NCI-H128 (cell line): ENCODE measurements at regions not wholly inside any gene's neighbourhood (a gene's known extent, or its start where the extent isn't known, plus 50 kb on each side); places are given as distances from the start of the nearest gene placed in this dataset.
A peak's percentile ranks its signal among the peaks of the same experiment; 100 is the strongest.
"Not testable (repeated sequence)": the region's sequence is repeated elsewhere in the genome, so short reads cannot be mapped to it uniquely, and the experiment has no call there.

Experiments used
- DNase-seq: peaks from one replicate; lab custom pipeline; 2025; ENCODE audit not compliant: unreplicated experiment; lab: John Stamatoyannopoulos, UW

GRCh38 chr2:138066139-138066806, 102.0 kb downstream of the HNMT start:
- no peak for DNase-seq

- DNase-seq: no peak
Observed at GRCh38 chr2:138066841-138067240, 102.6 kb downstream of the HNMT start.

DNA sequence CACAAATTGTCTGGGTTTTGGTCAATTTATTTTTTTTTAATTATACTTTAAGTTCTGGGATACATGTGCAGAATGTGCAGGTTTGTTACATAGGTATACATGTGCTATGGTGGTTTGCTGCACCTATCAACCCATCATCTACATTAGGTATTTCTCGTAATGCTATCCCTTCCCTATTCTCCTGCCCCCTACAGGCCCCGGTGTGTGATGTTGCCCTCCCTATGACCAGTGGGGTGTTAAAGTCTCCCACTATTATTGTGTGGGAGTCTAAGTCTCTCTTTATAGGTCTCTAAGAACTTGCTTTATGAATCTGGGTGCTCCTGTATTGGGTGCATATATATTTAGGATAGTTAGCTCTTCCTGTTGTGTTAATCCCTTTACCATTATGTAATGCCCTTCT, 104.4 kb downstream of the HNMT start:
- not testable (repeated sequence) for DNase-seq

GRCh38 chr2:138071042-138071719, 106.9 kb downstream of the HNMT start:
- DNase-seq: not testable (repeated sequence)

DNA sequence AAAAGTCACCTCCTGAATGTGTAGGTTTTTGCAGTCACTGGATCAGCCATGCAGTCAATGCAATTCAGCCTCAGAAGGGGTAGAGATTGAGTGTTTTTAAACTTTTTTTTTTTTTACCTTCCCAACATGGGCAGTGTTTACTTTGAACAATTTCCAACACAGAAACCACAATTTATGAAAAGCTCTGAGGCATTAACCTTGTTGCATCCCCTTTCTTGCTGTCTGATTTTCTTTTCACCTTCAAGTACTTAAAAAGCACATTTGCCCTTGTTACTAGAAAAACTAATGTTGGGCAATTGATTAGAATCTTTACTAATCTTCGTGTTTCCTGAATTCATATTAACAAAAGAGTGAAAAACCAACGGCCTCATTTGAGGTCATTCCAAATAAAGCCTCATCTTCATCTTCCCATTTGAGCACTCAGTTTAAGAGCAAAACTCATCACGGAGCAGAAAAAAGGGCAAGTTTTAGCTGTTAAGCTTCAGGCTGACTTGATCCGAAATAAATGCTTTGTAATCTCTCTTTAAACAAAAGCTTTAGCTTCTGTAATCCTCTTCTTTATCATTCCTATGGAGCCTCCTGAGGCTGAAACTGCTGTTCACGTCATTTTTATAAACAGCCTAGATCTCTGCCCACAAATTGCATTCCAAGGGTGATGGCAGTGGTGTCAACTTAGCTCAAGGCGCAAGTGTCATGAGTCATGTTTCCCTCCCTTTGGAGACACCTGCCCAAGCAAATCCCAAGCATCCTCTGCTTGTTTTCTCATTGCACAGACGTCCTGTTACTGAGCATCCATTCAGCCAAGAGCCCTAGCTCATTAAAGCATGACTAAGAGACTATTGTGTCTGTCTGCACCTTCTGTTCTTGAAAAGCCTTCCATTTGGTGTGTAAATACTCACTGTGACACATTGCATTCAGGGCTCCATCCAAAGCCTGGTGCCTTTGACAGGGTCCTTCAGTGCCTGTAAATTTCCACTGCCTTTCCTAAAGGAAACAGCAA, 107.7 kb downstream of the HNMT start:
- peak; percentile 70 for DNase-seq

DNA sequence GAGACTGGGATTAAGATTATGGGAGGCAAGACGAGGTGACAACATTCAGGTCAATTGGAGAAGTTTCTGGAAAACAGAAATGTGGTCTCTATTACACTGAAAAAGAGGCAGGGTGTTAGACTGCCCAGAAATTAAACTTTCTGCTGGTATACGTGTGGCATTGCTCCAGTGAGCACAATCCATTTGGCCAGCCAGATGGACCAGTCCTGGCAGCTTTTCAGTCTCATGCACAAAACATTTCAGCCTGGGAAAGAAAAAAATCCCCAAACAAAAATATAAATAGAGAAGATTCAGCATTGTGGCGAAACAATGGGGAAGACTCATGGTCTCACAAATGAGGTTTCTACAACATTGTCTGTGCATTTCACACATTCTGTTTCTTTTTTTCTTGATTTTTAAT, 113.9 kb downstream of the HNMT start:
- DNase-seq: no peak

DNA sequence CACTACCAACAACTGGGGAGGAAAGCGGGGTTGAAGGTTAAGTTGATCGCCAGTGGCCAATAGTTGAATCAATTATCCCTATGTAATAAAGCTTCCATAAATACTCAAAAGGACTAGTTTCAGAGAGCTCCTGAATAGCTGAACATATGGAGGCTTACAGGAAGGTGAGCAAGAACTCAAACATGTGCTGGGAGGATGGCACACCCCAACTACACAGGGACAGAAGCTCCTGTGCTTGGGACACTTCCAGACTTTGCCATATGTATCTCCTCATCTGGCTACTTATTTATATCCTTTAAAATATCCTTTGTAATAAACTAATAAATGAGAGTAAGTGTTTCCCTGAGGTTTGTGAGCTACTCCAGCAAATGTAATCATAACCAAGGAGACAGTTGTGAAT, 115.7 kb downstream of the HNMT start:
- DNase-seq: no peak

GRCh38 chr2:138081225-138082073, 117.2 kb downstream of the HNMT start:
- DNase-seq: no peak

GRCh38 chr2:138084206-138084605, 119.9 kb downstream of the HNMT start:
- no peak for DNase-seq

DNA sequence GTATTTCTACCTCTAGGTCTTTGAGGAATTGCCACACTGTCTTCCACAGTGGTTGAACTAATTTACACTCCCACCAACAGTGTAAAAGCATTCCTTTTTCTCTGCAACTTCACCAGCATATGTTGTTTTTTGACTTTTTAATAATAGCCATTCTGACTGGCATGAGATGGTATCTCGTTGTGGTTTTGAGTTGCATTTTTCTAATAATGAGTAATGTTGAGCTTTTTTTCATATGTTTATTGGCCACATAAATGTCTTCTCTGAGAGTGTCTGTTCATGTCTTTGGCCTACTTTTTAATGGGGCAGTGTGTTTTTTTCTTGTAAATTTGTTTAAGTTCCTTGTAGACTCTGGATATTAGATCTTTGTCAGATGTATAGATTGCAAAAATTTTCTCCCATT, 121.2 kb downstream of the HNMT start:
- not testable (repeated sequence) for DNase-seq

- DNase-seq: no peak
Observed at GRCh38 chr2:138086576-138086975, 122.3 kb downstream of the HNMT start.

DNA sequence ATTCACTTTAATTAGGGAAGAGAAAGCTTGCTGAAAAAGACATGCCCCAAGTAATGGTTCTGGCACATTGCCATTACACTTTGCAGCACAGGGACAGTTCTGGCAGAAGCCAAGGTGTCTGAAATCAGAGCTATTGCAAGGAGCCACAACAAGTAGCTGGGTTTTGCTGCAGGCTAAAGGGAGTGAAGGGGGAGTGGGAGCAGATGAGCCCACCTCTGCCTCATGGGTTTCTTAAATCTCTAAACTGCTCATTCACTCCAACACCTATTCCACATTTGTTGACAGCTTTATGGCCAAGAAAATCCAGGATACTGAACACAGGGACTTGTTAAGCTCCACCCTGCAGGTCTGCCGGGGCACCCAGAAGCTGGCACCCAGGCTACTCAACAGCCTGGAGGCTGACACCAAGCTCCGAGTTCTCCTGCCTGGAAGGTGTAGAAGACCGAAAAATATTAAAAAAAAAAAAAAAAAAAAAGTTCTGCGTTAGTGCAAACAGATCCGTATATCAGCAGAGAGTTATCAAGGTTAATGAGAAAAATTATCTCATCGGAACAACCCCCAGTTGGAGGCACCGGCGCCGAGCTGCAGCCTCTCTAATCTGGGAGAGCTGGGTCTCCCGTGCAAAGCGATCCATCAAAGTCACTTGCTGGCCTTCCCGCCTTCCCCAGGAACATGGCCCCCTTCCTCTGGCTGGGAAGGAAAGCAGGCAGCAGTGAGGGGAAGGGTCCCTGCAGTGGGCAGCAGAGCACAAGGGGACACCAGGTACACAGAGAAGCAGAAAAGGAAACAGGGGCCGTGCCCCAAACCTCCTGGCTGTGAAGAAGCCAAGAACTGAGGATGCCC, 123.7 kb downstream of the HNMT start:
- DNase-seq: peak; percentile 5

DNA sequence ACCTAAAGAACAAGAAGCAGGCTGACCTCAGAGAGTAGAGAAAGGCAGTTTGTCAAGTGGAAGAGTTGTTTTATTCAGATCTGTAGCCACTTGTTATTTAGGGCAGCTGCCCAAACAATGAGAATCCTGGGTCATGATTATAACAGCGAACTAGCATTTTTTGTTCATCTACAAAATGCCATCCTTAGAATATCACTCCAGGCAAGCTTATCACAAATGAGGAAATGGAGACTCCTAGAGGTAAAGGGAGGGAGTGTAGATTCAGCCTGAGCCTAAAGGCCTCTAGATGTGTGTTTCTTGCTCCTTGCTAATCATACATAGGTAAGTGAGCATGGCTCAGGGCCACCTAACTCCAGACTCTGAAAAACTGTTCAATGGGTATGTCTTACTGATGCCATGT, 126.1 kb downstream of the HNMT start:
- DNase-seq: no peak

DNA sequence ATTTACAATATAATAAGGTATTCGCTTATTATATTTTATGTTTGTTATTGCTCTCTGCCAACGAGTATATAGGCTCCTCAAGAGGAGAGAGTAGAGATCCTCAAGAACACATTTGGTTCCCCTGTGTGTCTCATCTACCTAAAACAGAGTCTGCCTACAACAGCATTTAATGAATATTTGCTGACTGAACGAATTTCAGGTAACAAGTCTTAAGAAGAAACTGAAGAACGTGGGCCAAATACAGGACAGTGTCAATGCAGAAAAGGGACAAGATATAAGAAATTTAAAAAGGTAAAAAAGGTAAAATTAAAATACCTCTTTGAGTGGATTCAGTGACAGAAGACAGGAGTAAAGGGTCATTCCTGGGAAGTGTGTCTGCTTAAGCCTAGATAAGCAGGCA, 129.2 kb downstream of the HNMT start:
- DNase-seq: no peak

DNA sequence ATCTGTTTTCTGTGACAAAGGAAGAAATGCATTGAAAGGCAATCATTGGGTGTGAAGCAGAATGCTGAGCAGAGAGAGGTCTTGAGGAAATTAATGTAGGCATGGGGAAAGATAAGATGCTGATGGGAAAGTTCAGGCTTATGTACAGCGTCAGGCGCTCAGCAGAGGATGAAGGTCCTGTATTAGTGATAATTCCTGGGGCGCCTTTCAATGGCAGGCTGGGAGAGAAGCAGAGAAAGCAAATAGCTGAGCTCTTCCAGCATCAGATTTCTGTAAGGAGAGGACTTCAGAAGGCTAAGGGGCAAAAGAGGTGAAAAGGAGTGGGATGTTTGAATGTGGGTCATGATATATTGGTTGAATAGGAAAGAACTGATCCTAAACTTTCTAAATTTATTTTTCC, 129.8 kb downstream of the HNMT start:
- DNase-seq: no peak

- no peak for DNase-seq
Observed at GRCh38 chr2:138095336-138095735, 131.1 kb downstream of the HNMT start.

DNA sequence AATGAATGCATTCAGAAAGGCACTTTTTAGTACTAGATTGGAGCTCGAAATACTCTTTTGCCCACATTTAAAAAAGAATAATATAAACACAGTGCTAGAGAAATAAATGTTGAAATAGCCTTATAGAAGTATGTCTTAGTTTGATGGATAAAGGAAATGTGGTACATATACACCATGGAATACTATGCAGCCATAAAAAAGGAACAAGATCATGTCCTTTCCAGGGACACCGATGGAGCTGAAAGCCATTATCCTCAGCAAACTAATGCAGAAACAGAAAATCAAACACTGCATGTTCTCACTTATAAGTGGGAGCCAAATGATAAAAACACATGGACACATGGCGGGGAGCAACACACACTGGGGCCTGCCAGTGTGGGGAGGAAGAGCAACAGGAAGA, 135.0 kb downstream of the HNMT start:
- DNase-seq: not testable (repeated sequence)

DNA sequence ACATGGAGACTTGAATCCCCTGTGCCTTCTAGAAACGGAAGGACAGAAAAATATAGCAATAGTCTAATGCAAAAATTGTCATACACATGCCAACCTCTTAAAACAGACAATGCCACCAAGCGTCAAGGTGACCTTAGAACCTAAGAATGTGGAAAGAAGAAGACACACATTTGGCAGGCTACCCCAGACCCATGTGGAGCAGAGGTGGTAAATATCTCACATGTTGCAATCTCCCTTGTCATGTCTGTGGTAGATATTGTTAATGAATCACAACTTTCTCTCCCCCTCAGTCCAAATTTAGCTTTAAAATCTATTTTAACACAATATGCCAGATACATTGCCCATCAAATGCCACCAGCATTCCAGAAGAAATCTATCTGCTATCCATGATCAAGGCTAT, 137.4 kb downstream of the HNMT start:
- DNase-seq: no peak

DNA sequence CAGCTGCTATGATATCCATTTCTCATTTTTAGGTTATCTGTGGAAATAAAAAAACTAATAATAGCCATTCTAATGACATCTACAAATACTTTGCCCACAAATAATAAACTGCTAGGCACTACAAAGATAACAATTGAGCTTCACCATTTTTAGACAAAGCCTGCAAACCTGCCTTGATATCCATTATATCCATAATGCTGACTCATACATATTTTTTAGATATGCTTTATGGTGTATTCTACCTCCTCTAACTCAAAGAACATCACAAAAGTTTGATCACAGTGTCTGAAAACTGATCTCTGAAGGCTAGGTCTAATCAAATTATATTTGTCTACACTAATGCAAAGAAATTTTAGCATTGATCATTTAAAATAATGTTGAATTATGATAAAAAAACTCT, 138.4 kb downstream of the HNMT start:
- no peak for DNase-seq

- DNase-seq: no peak
Observed at GRCh38 chr2:138103156-138103555, 138.9 kb downstream of the HNMT start.
